ENCODE measurements at regions not wholly inside any gene's neighbourhood (a gene's known extent, or its start where the extent isn't known, plus 50 kb on each side); places are given as distances from the start of the nearest gene placed in this dataset.
"Not testable (repeated sequence)": the region's sequence is repeated elsewhere in the genome, so short reads cannot be mapped to it uniquely, and the experiment has no call there.

DNA sequence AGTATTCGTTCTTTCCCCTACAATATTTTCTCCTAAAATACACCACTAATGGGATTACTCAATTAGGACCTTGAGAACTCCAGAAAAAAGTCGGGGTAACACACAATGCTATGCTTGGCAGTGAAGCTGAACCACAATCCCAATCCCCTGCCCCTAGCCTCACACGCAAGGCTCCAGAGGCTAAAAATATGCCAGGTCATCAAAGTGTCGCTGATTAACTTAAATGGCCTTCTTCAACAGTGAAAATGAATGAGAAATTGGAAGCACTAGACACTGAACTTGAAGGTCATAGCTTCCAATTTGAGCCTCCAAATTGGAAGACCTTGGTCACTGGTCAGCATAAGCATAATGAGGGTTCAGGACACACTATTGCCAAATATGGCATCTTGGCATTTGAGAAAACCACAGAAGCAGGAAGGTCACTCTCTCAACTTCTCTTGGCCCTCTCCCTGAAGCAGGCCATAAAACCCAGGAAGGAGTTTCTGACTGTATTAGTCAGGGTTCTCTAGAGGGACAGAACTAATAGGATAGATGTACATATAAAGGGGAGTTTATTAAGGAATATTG is 86.0 kb upstream of the SATB2 start:
- H3K4me1 ChIP-seq: no peaks in the 10 kb centered on the region
- no peaks in the 10 kb centered on the region for H3K9me3 ChIP-seq
- H3K36me3 ChIP-seq: no peaks in the 10 kb centered on the region
- no peaks in the 10 kb centered on the region for H3K27me3 ChIP-seq
- TF ChIP-seq EP300 (IDR thresholded peaks at IDR 0.05) (no peak), POLR2A (IDR thresholded peaks at IDR 0.05) (no peak)
- TF ChIP-seq, protein P1, sequence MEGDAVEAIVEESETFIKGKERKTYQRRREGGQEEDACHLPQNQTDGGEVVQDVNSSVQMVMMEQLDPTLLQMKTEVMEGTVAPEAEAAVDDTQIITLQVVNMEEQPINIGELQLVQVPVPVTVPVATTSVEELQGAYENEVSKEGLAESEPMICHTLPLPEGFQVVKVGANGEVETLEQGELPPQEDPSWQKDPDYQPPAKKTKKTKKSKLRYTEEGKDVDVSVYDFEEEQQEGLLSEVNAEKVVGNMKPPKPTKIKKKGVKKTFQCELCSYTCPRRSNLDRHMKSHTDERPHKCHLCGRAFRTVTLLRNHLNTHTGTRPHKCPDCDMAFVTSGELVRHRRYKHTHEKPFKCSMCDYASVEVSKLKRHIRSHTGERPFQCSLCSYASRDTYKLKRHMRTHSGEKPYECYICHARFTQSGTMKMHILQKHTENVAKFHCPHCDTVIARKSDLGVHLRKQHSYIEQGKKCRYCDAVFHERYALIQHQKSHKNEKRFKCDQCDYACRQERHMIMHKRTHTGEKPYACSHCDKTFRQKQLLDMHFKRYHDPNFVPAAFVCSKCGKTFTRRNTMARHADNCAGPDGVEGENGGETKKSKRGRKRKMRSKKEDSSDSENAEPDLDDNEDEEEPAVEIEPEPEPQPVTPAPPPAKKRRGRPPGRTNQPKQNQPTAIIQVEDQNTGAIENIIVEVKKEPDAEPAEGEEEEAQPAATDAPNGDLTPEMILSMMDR (IDR thresholded peaks at IDR 0.05): no peak
- no peak overlapping the region for H3K27ac ChIP-seq
- no peak for DNase-seq (ENCODE audit: low spot score in 2 of 2)
- H3K4me3 ChIP-seq: no peak overlapping the region
- 55 to 57% methylated on average over 4 of the region's 4 CpGs for WGBS, 2 donors

DNA sequence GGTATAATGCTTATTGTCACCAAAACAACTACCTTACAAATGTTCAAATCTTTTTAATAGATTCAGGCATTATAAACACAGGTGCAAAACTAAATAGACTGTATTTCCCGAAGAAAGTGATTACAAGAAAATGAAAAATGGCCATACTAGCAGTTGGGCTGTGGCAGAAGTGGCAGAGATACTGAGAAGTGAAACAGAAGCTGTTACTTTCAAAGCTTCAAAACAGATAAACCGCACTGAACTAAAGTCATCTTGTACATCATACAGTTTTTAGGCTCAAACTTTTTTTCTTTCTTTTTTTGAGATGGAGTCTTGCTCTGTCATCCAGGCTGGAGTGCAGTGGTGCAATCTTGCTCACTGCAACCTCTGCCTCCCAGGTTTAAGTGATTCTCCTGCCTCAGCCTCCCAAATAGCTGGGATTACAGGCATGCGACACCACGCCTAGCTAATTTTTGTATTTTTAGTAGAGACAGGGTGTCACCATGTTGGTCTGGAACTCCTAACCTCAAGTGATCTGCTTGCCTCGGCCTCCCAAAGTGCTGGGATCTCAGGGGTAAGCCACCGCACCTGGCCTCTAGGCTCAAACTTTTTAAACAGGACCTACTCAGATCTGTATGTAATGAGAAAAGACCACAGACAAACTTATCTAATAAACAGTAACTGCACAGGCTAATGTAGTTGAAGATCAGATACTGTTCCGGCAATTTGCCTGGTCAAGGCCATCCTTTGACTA is 77.9 kb upstream of the SATB2 start:
- Histone ChIP-seq H3K9me3 (no peaks in the 10 kb centered on the region), H3K36me3 (no peaks in the 10 kb centered on the region), H3K4me1 (no peaks in the 10 kb centered on the region), H3K4me3 (no peak overlapping the region), H3K27ac (no peak overlapping the region), H3K27me3 (no peaks in the 10 kb centered on the region)
- TF ChIP-seq EP300 (IDR thresholded peaks at IDR 0.05): no peak
- TF ChIP-seq POLR2A (IDR thresholded peaks at IDR 0.05): no peak
- DNase-seq (ENCODE audit: low spot score in 2 of 2): no peak
- 90 to 93% methylated on average over 7 of the region's 7 CpGs for WGBS, 2 donors

DNA sequence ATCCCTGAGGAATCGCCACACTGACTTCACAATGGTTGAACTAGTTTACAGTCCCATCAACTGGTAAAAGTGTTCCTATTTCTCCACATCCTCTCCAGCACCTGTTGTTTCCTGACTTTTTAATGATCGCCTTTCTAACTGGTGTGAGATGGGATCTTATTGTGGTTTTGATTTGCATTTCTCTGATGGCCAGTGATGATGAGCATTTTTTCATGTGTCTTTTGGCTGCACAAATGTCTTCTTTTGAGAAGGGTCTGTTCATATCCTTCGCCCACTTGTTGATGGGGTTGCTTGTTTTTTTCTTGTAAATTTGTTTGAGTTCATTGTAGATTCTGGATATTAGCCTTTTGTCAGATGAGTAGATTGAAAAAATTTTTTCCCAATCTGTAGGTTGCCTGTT is 76.1 kb upstream of the SATB2 start:
- not testable (repeated sequence) for H3K27me3 ChIP-seq; H3K9me3 ChIP-seq; H3K4me1 ChIP-seq; H3K4me3 ChIP-seq; H3K36me3 ChIP-seq; H3K27ac ChIP-seq; DNase-seq (ENCODE audit: low spot score in 2 of 2)
- 92 to 97% methylated on average over 3 of the region's 3 CpGs for WGBS, 2 donors

DNA sequence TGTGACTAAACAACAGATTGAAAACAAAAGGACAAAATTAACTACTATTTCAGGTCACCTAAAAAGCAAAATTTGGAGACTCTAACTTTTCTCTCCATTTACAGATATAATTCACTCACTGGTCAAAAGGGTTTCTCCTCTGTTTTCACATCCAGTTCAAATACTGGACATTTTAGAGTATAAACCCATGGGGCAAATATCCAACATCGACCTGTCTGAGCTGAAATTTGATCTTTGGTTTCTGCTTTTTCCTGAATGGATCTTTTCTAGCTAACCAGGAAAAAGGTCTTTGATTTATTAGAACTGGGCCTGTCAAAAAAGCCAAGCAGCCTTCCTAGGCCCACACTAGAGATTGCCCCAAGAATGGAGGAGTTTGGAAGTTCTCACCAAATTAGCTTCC is 69.3 kb upstream of the SATB2 start:
- Histone ChIP-seq H3K9me3 (no peaks in the 10 kb centered on the region), H3K4me1 (no peaks in the 10 kb centered on the region), H3K4me3 (no peak overlapping the region), H3K36me3 (no peaks in the 10 kb centered on the region), H3K27me3 (peaks cover 0 to 2% of the 10 kb centered on the region in 2 donors), H3K27ac (no peak overlapping the region)
- 54 to 58% methylated on average over 1 of the region's 1 CpG for WGBS, 2 donors
- no peak for DNase-seq (ENCODE audit: low spot score in 2 of 2)
- TF ChIP-seq EP300 (IDR thresholded peaks at IDR 0.05) (no peak), POLR2A (IDR thresholded peaks at IDR 0.05) (no peak)
- TF ChIP-seq, protein P1 (IDR thresholded peaks at IDR 0.05): no peak

DNA sequence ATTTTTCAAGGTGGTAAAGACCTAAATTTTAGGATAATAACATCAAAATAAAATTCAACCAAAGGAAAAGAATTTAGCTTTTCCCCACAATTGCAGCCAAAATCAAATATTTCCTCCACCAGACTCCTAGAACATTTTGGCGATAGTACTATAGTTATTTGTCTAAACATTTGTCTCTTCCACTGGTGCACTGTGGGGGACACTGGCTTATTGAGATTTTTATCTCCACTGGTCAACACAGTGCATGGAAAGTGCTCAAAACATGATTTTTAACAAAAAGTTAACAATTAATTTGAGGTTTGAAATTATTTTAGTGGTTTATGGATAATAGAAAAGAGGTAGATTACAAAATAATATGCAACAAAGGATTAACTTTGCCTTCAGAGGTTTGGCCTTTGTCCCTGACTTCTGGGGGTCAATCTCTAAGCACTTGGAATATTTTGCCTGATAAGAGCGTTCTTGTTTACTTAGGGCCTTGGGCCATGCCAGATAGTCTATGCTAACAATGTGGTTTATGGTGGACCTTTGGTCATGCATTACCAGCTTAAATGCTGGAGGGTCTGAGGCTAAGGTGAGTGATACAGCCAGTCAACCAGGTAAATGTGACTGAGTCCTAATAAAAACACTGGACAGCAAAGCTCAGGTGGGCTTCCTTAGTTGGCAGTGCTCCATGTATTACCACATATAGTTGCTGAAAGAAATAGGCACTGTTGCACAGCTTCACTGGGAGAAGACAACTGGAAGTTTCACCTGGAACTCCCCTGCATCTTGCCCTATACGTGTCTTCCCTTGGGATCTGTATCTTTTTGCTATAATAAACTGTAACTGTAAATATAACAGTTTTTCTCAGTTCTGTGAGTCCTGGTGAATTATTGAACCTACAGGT is 67.2 kb upstream of the SATB2 start:
- H3K27me3 ChIP-seq: peaks cover 0 to 2% of the 10 kb centered on the region in 2 donors
- no peak for TF ChIP-seq POLR2A (IDR thresholded peaks at IDR 0.05)
- H3K9me3 ChIP-seq: no peaks in the 10 kb centered on the region
- no peak for DNase-seq (ENCODE audit: low spot score in 2 of 2)
- no peaks in the 10 kb centered on the region for H3K36me3 ChIP-seq
- H3K4me3 ChIP-seq: no peak overlapping the region
- WGBS, 2 donors: 85 to 92% methylated on average over 3 of the region's 3 CpGs
- H3K27ac ChIP-seq: no peak overlapping the region
- H3K4me1 ChIP-seq: no peaks in the 10 kb centered on the region

DNA sequence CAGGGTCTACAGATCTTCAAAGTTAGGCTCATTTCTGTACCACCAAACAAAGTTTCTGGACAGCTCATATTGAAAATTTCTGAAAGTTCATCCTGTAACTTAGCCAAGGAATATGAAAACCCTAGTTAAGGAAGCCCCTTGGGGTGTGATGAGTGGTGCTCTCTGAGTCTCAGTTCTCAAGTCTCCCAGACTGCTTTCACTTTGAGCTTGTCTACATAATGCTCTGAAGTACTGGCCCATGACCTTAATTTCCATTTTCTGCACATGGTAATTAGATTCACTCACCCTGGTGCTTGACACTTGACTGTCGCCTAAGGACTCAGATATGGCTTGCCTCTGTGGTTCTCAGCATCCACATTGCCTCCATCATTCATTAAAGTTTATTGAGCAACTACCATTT is 51.7 kb upstream of the SATB2 start:
- Histone ChIP-seq H3K4me1 (no peaks in the 10 kb centered on the region), H3K4me3 (no peak overlapping the region), H3K27ac (no peak overlapping the region), H3K9me3 (no peaks in the 10 kb centered on the region), H3K36me3 (no peaks in the 10 kb centered on the region), H3K27me3 (no peaks in the 10 kb centered on the region)
- 65 to 75% methylated on average over 1 of the region's 1 CpG for WGBS, 2 donors
- DNase-seq (ENCODE audit: low spot score in 2 of 2): no peak
- TF ChIP-seq POLR2A (IDR thresholded peaks at IDR 0.05) (no peak), EP300 (IDR thresholded peaks at IDR 0.05) (no peak)
- TF ChIP-seq, protein P1 (IDR thresholded peaks at IDR 0.05): no peak
